Uterus (tissue), 2 donors: ENCODE measurements at regions not wholly inside any gene's neighbourhood (a gene's known extent, or its start where the extent isn't known, plus 50 kb on each side); places are given as distances from the start of the nearest gene placed in this dataset.

Experiments used
- CTCF ChIP-seq, 4 experiments: fragments of 200-600 bp in 2 of 4; fragments of 450-650 bp in 2 of 4; sonication (generic) in 2 of 4; IDR thresholded peaks; one replicate each; pipeline ENCODE4 v1.5.1; 2016 to 2019; ENCODE audit warnings: antibody characterized with exemption in 4 of 4, mild to moderate bottlenecking in 2 of 4, moderate library complexity in 1 of 4
- POLR2A ChIP-seq, 2 donors: fragments of 450-650 bp; IDR thresholded peaks; one replicate each; pipeline ENCODE4 v1.6.1; 2016; ENCODE audit warnings: antibody characterized with exemption in 2 of 2, mild to moderate bottlenecking in 1 of 2, moderate library complexity in 1 of 2

- TF ChIP-seq CTCF (IDR thresholded peaks at IDR 0.05), result no peak
- TF ChIP-seq POLR2A (IDR thresholded peaks at IDR 0.05), result no peak
These were observed 83.2 kb upstream of the RAP2B start for GRCh38 chr3:153078826-153079225.
